H9 (cell line): ENCODE measurements at regions not wholly inside any gene's neighbourhood (a gene's known extent, or its start where the extent isn't known, plus 50 kb on each side); places are given as distances from the start of the nearest gene placed in this dataset.

Experiments
- DNase-seq: peaks from one replicate; pipeline ENCODE4 v3.0.0-alpha.2; 2017
- H2AFZ ChIP-seq: one replicate; pipeline ENCODE4 v1.6.1; 2013; ENCODE audit warnings: mild to moderate bottlenecking, low read length, control low read depth, moderate library complexity
- H2AK5ac ChIP-seq: 2 replicates; pipeline ENCODE4 v1.6.1; 2013; ENCODE audit warnings: low read length, control low read depth, mixed read lengths; ENCODE audit not compliant: insufficient read length
- H2BK120ac ChIP-seq: one replicate; pipeline ENCODE4 v1.6.1; 2013; ENCODE audit warnings: low read depth, mild to moderate bottlenecking, low read length, control low read depth, inconsistent platforms; ENCODE audit not compliant: poor library complexity, severe bottlenecking
- H2BK12ac ChIP-seq: 2 replicates; pipeline ENCODE4 v1.6.1; 2013; ENCODE audit warnings: low read length, control low read depth, mixed read lengths, low read depth; ENCODE audit not compliant: insufficient read length
- H2BK15ac ChIP-seq: 2 replicates; pipeline ENCODE4 v1.6.1; 2013; ENCODE audit warnings: low read depth, low read length, control low read depth
- H2BK20ac ChIP-seq: one replicate; pipeline ENCODE4 v1.6.1; 2013; ENCODE audit warnings: low read depth, mild to moderate bottlenecking, low read length, control low read depth, inconsistent platforms; ENCODE audit not compliant: poor library complexity, severe bottlenecking
- H2BK5ac ChIP-seq: 2 replicates; pipeline ENCODE4 v1.6.1; 2013; ENCODE audit warnings: low read length, control low read depth, mixed read lengths; ENCODE audit not compliant: insufficient read length
- H3K14ac ChIP-seq: 2 replicates; pipeline ENCODE4 v1.6.1; 2013; ENCODE audit warnings: low read length, control low read depth; ENCODE audit not compliant: insufficient read depth
- H3K18ac ChIP-seq: 2 replicates; pipeline ENCODE4 v1.6.1; 2013; ENCODE audit warnings: low read depth, mild to moderate bottlenecking, mixed read lengths, low read length, control low read depth; ENCODE audit not compliant: insufficient read length
- H3K23ac ChIP-seq: 2 replicates; pipeline ENCODE4 v1.6.1; 2013; ENCODE audit warnings: low read length, control low read depth, mixed read lengths, low read depth; ENCODE audit not compliant: insufficient read length
- H3K23me2 ChIP-seq: 2 replicates; pipeline ENCODE4 v1.6.1; 2013; ENCODE audit warnings: low read depth, mild to moderate bottlenecking, mixed read lengths, low read length, control low read depth; ENCODE audit not compliant: insufficient read length, poor library complexity, severe bottlenecking
- H3K27ac ChIP-seq: 2 replicates; pipeline ENCODE4 v1.5.1; 2013; ENCODE audit warnings: low read length, control low read depth, mixed read lengths, low read depth; ENCODE audit not compliant: insufficient read length
- H3K27me3 ChIP-seq: 2 replicates; pipeline ENCODE4 v1.6.1; 2013; ENCODE audit warnings: low read length, control low read depth, inconsistent platforms; ENCODE audit not compliant: insufficient read depth
- H3K4ac ChIP-seq: 2 replicates; pipeline ENCODE4 v1.6.1; 2013; ENCODE audit warnings: low read depth, mild to moderate bottlenecking, control low read depth, inconsistent platforms, low read length, moderate library complexity
- H3K4me1 ChIP-seq: 2 replicates; pipeline ENCODE4 v1.6.1; 2013; ENCODE audit warnings: low read length, control low read depth, inconsistent platforms; ENCODE audit not compliant: insufficient read depth
- H3K4me2 ChIP-seq: 2 replicates; pipeline ENCODE4 v1.6.1; 2013; ENCODE audit warnings: low read length, control low read depth, mixed read lengths; ENCODE audit not compliant: insufficient read length, insufficient read depth
- H3K56ac ChIP-seq: 2 replicates; pipeline ENCODE4 v1.6.1; 2013; ENCODE audit warnings: low read depth, mild to moderate bottlenecking, mixed read lengths, low read length, control low read depth; ENCODE audit not compliant: insufficient read length
- H3K79me1 ChIP-seq: 2 replicates; pipeline ENCODE4 v1.6.1; 2013; ENCODE audit warnings: low read depth, mild to moderate bottlenecking, moderate library complexity, low read length, control low read depth, inconsistent platforms; ENCODE audit not compliant: insufficient read depth, poor library complexity, severe bottlenecking
- H3K79me2 ChIP-seq: 2 replicates; pipeline ENCODE4 v1.6.1; 2013; ENCODE audit warnings: low read length, control low read depth, inconsistent platforms; ENCODE audit not compliant: insufficient read depth
- H3K9ac ChIP-seq: 2 replicates; pipeline ENCODE4 v1.6.1; 2013; ENCODE audit warnings: low read length, control low read depth, mixed read lengths; ENCODE audit not compliant: insufficient read length; ENCODE audit errors: extremely low read depth
- H3K9me3 ChIP-seq: one replicate; pipeline ENCODE4 v1.6.1; 2013; ENCODE audit warnings: low read depth, low read length, inconsistent platforms; ENCODE audit not compliant: control insufficient read depth
- H3T11ph ChIP-seq: one replicate; pipeline ENCODE4 v1.6.1; 2013; ENCODE audit warnings: mild to moderate bottlenecking, low read length, control low read depth, inconsistent platforms
- H4K20me1 ChIP-seq: one replicate; pipeline ENCODE4 v1.6.1; 2013; ENCODE audit not compliant: control insufficient read depth, insufficient read length, insufficient read depth
- H4K5ac ChIP-seq: 2 replicates; pipeline ENCODE4 v1.6.1; 2013; ENCODE audit warnings: low read depth, mild to moderate bottlenecking, mixed read lengths, low read length, control low read depth; ENCODE audit not compliant: insufficient read length
- H4K8ac ChIP-seq: replicated peaks from 2 replicates; pipeline ENCODE4 v1.6.1; 2013; ENCODE audit warnings: low read length, control low read depth, mixed read lengths, low read depth; ENCODE audit not compliant: insufficient read length
- H4K91ac ChIP-seq: 2 replicates; pipeline ENCODE4 v1.6.1; 2013; ENCODE audit warnings: low read depth, mild to moderate bottlenecking, moderate library complexity, mixed read lengths, low read length, control low read depth; ENCODE audit not compliant: insufficient read length
- H3K27ac Mint-ChIP-seq, 3 experiments: 2 replicates in 2 of 3; 3 replicates in 1 of 3; pipeline ENCODE4 v1.8.0; 2020 to 2021; ENCODE audit warnings: mixed read lengths in 3 of 3, mild to moderate bottlenecking in 1 of 3, moderate library complexity in 1 of 3
- H3K27me3 Mint-ChIP-seq: 2 replicates; pipeline ENCODE4 v1.8.0; 2021; ENCODE audit warnings: low read depth, mild to moderate bottlenecking, moderate library complexity, mixed read lengths
- H3K36me3 Mint-ChIP-seq, 3 experiments: 2 replicates in 2 of 3; 3 replicates in 1 of 3; pipeline ENCODE4 v1.8.0; 2020 to 2021; ENCODE audit warnings: low read depth in 3 of 3, mixed read lengths in 3 of 3; ENCODE audit not compliant: insufficient read depth in 1 of 3
- H3K4me1 Mint-ChIP-seq, 2 experiments: 2 replicates each; pipeline ENCODE4 v1.8.0; 2020; ENCODE audit warnings: mixed read lengths in 2 of 2
- H3K4me3 Mint-ChIP-seq, 2 experiments: 2 replicates in 1 of 2; 3 replicates in 1 of 2; pipeline ENCODE4 v1.8.0; 2020 to 2021; ENCODE audit warnings: mild to moderate bottlenecking in 2 of 2, mixed read lengths in 2 of 2, moderate library complexity in 1 of 2
- H3K9me3 Mint-ChIP-seq, 2 experiments: 2 replicates in 1 of 2; 3 replicates in 1 of 2; pipeline ENCODE4 v1.8.0; 2020; ENCODE audit warnings: mild to moderate bottlenecking in 2 of 2, mixed read lengths in 2 of 2, moderate library complexity in 1 of 2
- WGBS: extraction: QIAGEN DNeasy Blood & Tissue Kit; methylation state at CpG from one replicate; pipeline ENCODE4 v1.1.7; 2013; ENCODE audit warnings: missing lambda C conversion rate, low lambda C conversion rate, mixed read lengths; ENCODE audit not compliant: insufficient read length; ENCODE audit errors: extremely low coverage; 5-methylcytosine and 5-hydroxymethylcytosine counted together
- TF ChIP-seq, protein P1 (sequence below): fragments of 200-600 bp; sonication (generic); conservative IDR thresholded peaks from 3 replicates; pipeline ENCODE4 v1.8.0; 2021; ENCODE audit warnings: antibody characterized with exemption, mild to moderate bottlenecking

DNA sequence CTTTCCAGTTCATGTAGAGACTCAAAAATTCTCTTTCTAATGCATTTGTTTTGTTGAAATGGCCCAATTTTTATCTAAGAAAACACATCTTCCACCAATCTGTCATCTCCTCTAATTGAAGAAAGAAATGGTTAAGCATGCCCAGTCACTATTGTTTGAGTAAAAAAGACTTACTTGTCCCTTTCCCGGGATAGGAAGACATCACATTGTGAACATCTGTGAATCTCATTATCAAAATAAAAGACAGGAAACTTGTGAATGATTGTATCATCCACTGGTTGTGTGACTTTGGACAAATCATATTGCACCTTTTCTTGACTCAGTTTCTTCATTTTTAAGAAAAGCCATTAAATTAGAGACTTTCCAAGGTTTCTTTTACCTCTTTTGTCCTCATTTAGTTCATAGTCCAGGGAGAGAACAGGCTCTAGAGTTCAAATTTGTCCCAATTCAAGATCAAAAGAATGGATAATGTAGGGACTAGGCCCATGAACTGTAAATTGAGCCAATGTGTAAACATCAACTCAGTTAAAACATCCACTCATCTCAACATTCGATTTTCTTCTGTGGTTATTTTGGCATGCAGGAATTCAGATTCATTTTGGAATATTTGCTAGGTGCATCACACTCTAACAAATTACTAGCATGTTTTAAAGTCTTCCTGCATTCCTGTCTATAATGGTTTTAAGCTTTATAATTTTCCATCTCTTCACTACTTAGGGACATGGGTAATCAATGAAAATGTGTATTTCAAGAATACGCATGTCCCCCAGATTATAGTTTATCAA is 838.0 kb upstream of the WWC1 start:
- H3K23me2 ChIP-seq, result no peaks in the 10 kb centered on the region
- no peak overlapping the region for H3K27ac ChIP-seq
- H3K23ac ChIP-seq, result no peak overlapping the region
- H4K91ac ChIP-seq, result no peak overlapping the region
- no peak for DNase-seq
- H3K27me3 Mint-ChIP-seq, result no peaks in the 10 kb centered on the region; the same call in 1 of the 2 replicates
- H3K27ac Mint-ChIP-seq, result no peak overlapping the region
- H2AK5ac ChIP-seq, result no peak overlapping the region
- no peak overlapping the region for H4K8ac ChIP-seq
- no peaks in the 10 kb centered on the region for H3K36me3 Mint-ChIP-seq
- no peak overlapping the region for H2AFZ ChIP-seq
- H3K9me3 Mint-ChIP-seq, result no peaks in the 10 kb centered on the region
- no peak overlapping the region for H3K18ac ChIP-seq
- no peak overlapping the region for H2BK20ac ChIP-seq
- H3K79me2 ChIP-seq, result no peaks in the 10 kb centered on the region
- H3T11ph ChIP-seq, result no peak overlapping the region
- no peak overlapping the region for H4K5ac ChIP-seq
- no peak overlapping the region for H3K9ac ChIP-seq
- no peaks in the 10 kb centered on the region for H3K27me3 ChIP-seq
- H3K4me2 ChIP-seq, result no peak overlapping the region
- no peaks in the 10 kb centered on the region for H3K9me3 ChIP-seq
- H3K14ac ChIP-seq, result no peak overlapping the region
- no peak overlapping the region for H3K4me3 Mint-ChIP-seq
- H2BK12ac ChIP-seq, result no peak overlapping the region
- peaks cover 11 to 13% of the 10 kb centered on the region in 2 experiments for H3K4me1 Mint-ChIP-seq
- no CpG with 5 or more reads among the region's 3 CpGs for WGBS
- H2BK15ac ChIP-seq, result no peak overlapping the region
- H3K79me1 ChIP-seq, result no peaks in the 10 kb centered on the region
- TF ChIP-seq, protein P1, sequence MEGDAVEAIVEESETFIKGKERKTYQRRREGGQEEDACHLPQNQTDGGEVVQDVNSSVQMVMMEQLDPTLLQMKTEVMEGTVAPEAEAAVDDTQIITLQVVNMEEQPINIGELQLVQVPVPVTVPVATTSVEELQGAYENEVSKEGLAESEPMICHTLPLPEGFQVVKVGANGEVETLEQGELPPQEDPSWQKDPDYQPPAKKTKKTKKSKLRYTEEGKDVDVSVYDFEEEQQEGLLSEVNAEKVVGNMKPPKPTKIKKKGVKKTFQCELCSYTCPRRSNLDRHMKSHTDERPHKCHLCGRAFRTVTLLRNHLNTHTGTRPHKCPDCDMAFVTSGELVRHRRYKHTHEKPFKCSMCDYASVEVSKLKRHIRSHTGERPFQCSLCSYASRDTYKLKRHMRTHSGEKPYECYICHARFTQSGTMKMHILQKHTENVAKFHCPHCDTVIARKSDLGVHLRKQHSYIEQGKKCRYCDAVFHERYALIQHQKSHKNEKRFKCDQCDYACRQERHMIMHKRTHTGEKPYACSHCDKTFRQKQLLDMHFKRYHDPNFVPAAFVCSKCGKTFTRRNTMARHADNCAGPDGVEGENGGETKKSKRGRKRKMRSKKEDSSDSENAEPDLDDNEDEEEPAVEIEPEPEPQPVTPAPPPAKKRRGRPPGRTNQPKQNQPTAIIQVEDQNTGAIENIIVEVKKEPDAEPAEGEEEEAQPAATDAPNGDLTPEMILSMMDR, result no peak
- H3K4ac ChIP-seq, result no peak overlapping the region
- no peak overlapping the region for H2BK120ac ChIP-seq
- no peak overlapping the region for H3K56ac ChIP-seq
- no peaks in the 10 kb centered on the region for H4K20me1 ChIP-seq
- H3K4me1 ChIP-seq, result no peaks in the 10 kb centered on the region
- H2BK5ac ChIP-seq, result no peak overlapping the region
